Endothelial cell of umbilical vein (primary cell): ENCODE measurements at regions not wholly inside any gene's neighbourhood (a gene's known extent, or its start where the extent isn't known, plus 50 kb on each side); places are given as distances from the start of the nearest gene placed in this dataset.

Experiments used
- BruUV-seq: library from RNA; stranded (reverse); fragments of 400-500 nt; replicated peaks from 2 replicates; lab custom pipeline; 2021; lab: Mats Ljungman, UMichigan
- CTCF ChIA-PET: fragments of 300-600, 350-600 bp; sonication (Branson Sonifier 250); formaldehyde crosslinking; loops from one replicate; lab custom pipeline; 2021; ENCODE audit warnings: antibody characterized with exemption, inconsistent platforms; lab: Charles Lee
- POLR2A ChIA-PET: fragments of 300-600, 350-600 bp; sonication (Branson Sonifier 250); formaldehyde crosslinking; loops from one replicate; lab custom pipeline; 2021; ENCODE audit warnings: antibody characterized with exemption, inconsistent platforms; lab: Charles Lee
- DNase-seq: peaks from one replicate; pipeline ENCODE4 v3.0.0-alpha.2; 2011; ENCODE audit warnings: low read depth, low spot score
- FAIRE-seq: peaks from 2 replicates; lab custom pipeline; 2011; peaks lifted over from hg19 to GRCh38; lab: Jason Lieb, UNC
- H2AFZ ChIP-seq: 2 replicates; pipeline ENCODE4 v1.6.0; 2012; ENCODE audit warnings: low read depth, low read length, control low read depth, inconsistent platforms
- H3K27ac ChIP-seq: 2 replicates; pipeline ENCODE4 v1.5.1; 2011; ENCODE audit warnings: low read depth, mild to moderate bottlenecking, control low read depth, low read length, moderate library complexity; ENCODE audit not compliant: insufficient read depth
- H3K27me3 ChIP-seq, 2 experiments: 2 replicates each; pipeline versions ENCODE4 v1.6.0 to v1.6.1; 2011; ENCODE audit warnings: low read length in 2 of 2, mixed read lengths in 1 of 2; ENCODE audit not compliant: control insufficient read depth in 2 of 2, insufficient read depth in 2 of 2
- H3K36me3 ChIP-seq, 2 experiments: 2 replicates in 1 of 2; 3 replicates in 1 of 2; pipeline ENCODE4 v1.5.1; 2011; ENCODE audit warnings: low read length in 2 of 2, mild to moderate bottlenecking in 1 of 2, moderate library complexity in 1 of 2; ENCODE audit not compliant: control insufficient read depth in 2 of 2, insufficient read depth in 2 of 2; ENCODE audit errors: extremely low read depth in 1 of 2
- H3K4me1 ChIP-seq: 3 replicates; pipeline ENCODE4 v1.5.1; 2011; ENCODE audit warnings: mild to moderate bottlenecking, low read length; ENCODE audit not compliant: control insufficient read depth, insufficient read depth; ENCODE audit errors: extremely low read depth
- H3K4me2 ChIP-seq: 2 replicates; pipeline ENCODE4 v1.6.1; 2011; ENCODE audit warnings: low read length, control low read depth, mixed read lengths; ENCODE audit not compliant: insufficient read depth
- H3K4me3 ChIP-seq, 3 experiments: fragments of 200-600 bp in 1 of 3; sonication (generic), shearing (Covaris generic) in 1 of 3; replicated peaks in 1 of 3; 2 replicates each; pipeline ENCODE4 v1.5.1; 2011 to 2016; ENCODE audit warnings: control low read depth in 3 of 3, low read length in 3 of 3, mild to moderate bottlenecking in 2 of 3, inconsistent platforms in 1 of 3, low read depth in 1 of 3, moderate library complexity in 1 of 3; ENCODE audit not compliant: insufficient read depth in 1 of 3
- H3K79me2 ChIP-seq: 2 replicates; pipeline ENCODE4 v1.6.0; 2012; ENCODE audit warnings: low read length, inconsistent platforms; ENCODE audit not compliant: control insufficient read depth, insufficient read depth
- H3K9ac ChIP-seq: replicated peaks from 2 replicates; pipeline ENCODE3; 2011; ENCODE audit warnings: low read length, control low read depth; ENCODE audit not compliant: insufficient read depth; ENCODE audit errors: extremely low read depth
- H3K9me1 ChIP-seq: replicated peaks from 3 replicates; pipeline ENCODE4 v1.6.0; 2011; ENCODE audit warnings: mild to moderate bottlenecking, low read length; ENCODE audit not compliant: control insufficient read depth, insufficient read depth; ENCODE audit errors: extremely low read depth
- H3K9me3 ChIP-seq: replicated peaks from 2 replicates; pipeline ENCODE4 v1.5.1; 2012; ENCODE audit warnings: low read length, inconsistent platforms; ENCODE audit not compliant: control insufficient read depth, insufficient read depth
- H4K20me1 ChIP-seq: replicated peaks from 2 replicates; pipeline ENCODE3; 2011; ENCODE audit warnings: mild to moderate bottlenecking, low read length; ENCODE audit not compliant: control insufficient read depth, insufficient read depth; ENCODE audit errors: extremely low read depth
- CTCF ChIP-seq, 2 donors: IDR thresholded peaks; 1 replicate in 1 of 2; 2 replicates in 1 of 2; pipeline ENCODE4 v1.5.1; 2011; ENCODE audit warnings: low read length in 2 of 2, mild to moderate bottlenecking in 2 of 2, moderate library complexity in 2 of 2, control low read depth in 1 of 2, inconsistent platforms in 1 of 2, low read depth in 1 of 2; ENCODE audit not compliant: insufficient read depth in 1 of 2; ENCODE audit errors: extremely low read depth in 1 of 2
- EZH2 ChIP-seq: IDR thresholded peaks from 2 replicates; pipeline ENCODE4 v1.6.1; 2012; ENCODE audit warnings: borderline replicate concordance, low read depth, mild to moderate bottlenecking, moderate library complexity, low read length, inconsistent platforms; ENCODE audit not compliant: severe bottlenecking
- FOS ChIP-seq: IDR thresholded peaks from 2 replicates; pipeline ENCODE4 v1.6.1; 2011; ENCODE audit warnings: mild to moderate bottlenecking, low read length, moderate library complexity, borderline replicate concordance; ENCODE audit not compliant: insufficient read depth
- GATA2 ChIP-seq: IDR thresholded peaks from 2 replicates; pipeline ENCODE4 v1.7.0; 2011; ENCODE audit warnings: low read depth, mild to moderate bottlenecking, moderate library complexity, mixed read lengths, low read length; ENCODE audit not compliant: insufficient read length, insufficient read depth
- JUN ChIP-seq: IDR thresholded peaks from 2 replicates; pipeline ENCODE4 v1.6.1; 2011; ENCODE audit warnings: borderline replicate concordance, low read depth; ENCODE audit not compliant: insufficient read length, insufficient read depth
- MAX ChIP-seq: IDR thresholded peaks from 2 replicates; pipeline ENCODE4 v1.6.1; 2011; ENCODE audit not compliant: insufficient read depth, insufficient read length
- MYC ChIP-seq: IDR thresholded peaks from one replicate; pipeline ENCODE4 v1.6.1; 2011; ENCODE audit warnings: mild to moderate bottlenecking, low read depth, low read length
- POLR2A ChIP-seq: IDR thresholded peaks from 2 replicates; pipeline ENCODE4 v1.6.1; 2012; ENCODE audit warnings: low read depth, mild to moderate bottlenecking, control low read depth, low read length
- POLR2AphosphoS5 ChIP-seq: IDR thresholded peaks from 2 replicates; pipeline ENCODE4 v1.6.1; 2012; ENCODE audit warnings: low read depth, mild to moderate bottlenecking, control low read depth, low read length, moderate library complexity; ENCODE audit not compliant: insufficient read depth
- dilution Hi-C: fragments of 300-500 bp; cut with MboI; formaldehyde crosslinking; loops from one replicate; pipeline ENCODE4 v1.15.0; 2019; ENCODE audit warnings: low sequenced_read_pairs; ENCODE audit not compliant: extremely low pct_ligation_motif_present
- intact Hi-C: fragments of 100-400 bp; cut with micrococcal nuclease; formaldehyde crosslinking; loops from one replicate; pipeline ENCODE4 v1.10.0; 2022

- Histone ChIP-seq H3K27me3 (no peaks in the 10 kb centered on the region), H2AFZ (no peak overlapping the region), H3K4me2 (no peak overlapping the region), H4K20me1 (no peaks in the 10 kb centered on the region), H3K79me2 (no peaks in the 10 kb centered on the region), H3K27ac (no peak overlapping the region), H3K9me3 (no peaks in the 10 kb centered on the region), H3K9me1 (no peaks in the 10 kb centered on the region), H3K36me3 (no peaks in the 10 kb centered on the region), H3K4me1 (peaks cover 10% of the 10 kb centered on the region), H3K4me3 (no peak overlapping the region), H3K9ac (no peak overlapping the region)
- FAIRE-seq = no peak
- TF ChIP-seq CTCF (IDR thresholded peaks at IDR 0.05; ENCODE audit: extremely low read depth in 1 of 2, insufficient read depth in 1 of 2, low read depth in 1 of 2, low read length in 2 of 2) (no peak), FOS (no peak), POLR2A (no peak), GATA2 (no peak), POLR2AphosphoS5 (no peak), MYC (no peak), MAX (no peak), EZH2 (no peak), JUN (no peak)
- ChIA-PET POLR2A (no interaction called here), CTCF (no interaction called here)
- no TSS peak for BruUV-seq
- intact Hi-C loops (no loop called here), dilution Hi-C loops (no loop called here)
- no peak for DNase-seq
Observed at GRCh38 chr1:88003255-88003654, 674.6 kb downstream of the LMO4 start.
